B cell (primary cell): ENCODE measurements at regions not wholly inside any gene's neighbourhood (a gene's known extent, or its start where the extent isn't known, plus 50 kb on each side); places are given as distances from the start of the nearest gene placed in this dataset.

Experiments
- ATAC-seq: fragments of 200-7000 bp; cut with Tn5 transposase; one replicate; pipeline ENCODE4 v1.10.0; 2021; ENCODE audit warnings: low read depth, mild to moderate bottlenecking, moderate number of reproducible peaks, moderate library complexity
- CTCF ChIA-PET: fragments of 350-600 bp; sonication (Branson Sonifier 250); formaldehyde crosslinking; loops from one replicate; lab custom pipeline; 2021; ENCODE audit warnings: antibody characterized with exemption, inconsistent platforms; lab: Charles Lee
- POLR2A ChIA-PET: fragments of 350-600 bp; sonication (Branson Sonifier 250); formaldehyde crosslinking; loops from one replicate; lab custom pipeline; 2021; ENCODE audit warnings: antibody characterized with exemption; lab: Charles Lee
- DNase-seq: peaks from one replicate; pipeline ENCODE4 v3.0.0; 2013
- H2AFZ ChIP-seq: 2 replicates; pipeline ENCODE4 v1.6.1; 2012; ENCODE audit warnings: mild to moderate bottlenecking, low read depth, low read length; ENCODE audit not compliant: insufficient read depth, poor library complexity, severe bottlenecking
- H3K27ac ChIP-seq, 2 donors: 1 replicate in 1 of 2; 2 replicates in 1 of 2; pipeline ENCODE4 v1.5.1; 2012 to 2013; ENCODE audit warnings: low read length in 2 of 2, mild to moderate bottlenecking in 2 of 2, moderate library complexity in 1 of 2
- H3K27me3 ChIP-seq, 4 experiments: fragments of 200-600 bp in 1 of 4; sonication (generic) in 1 of 4; replicated peaks in 1 of 4; 1 replicate in 2 of 4; 2 replicates in 2 of 4; pipeline versions ENCODE4 v1.6.1 to v1.7.0; 2013 to 2016; ENCODE audit warnings: low read length in 3 of 4, mild to moderate bottlenecking in 2 of 4, mixed read lengths in 1 of 4, moderate library complexity in 1 of 4; ENCODE audit not compliant: insufficient read depth in 4 of 4, control insufficient read depth in 3 of 4; ENCODE audit errors: control extremely low read depth in 1 of 4
- H3K36me3 ChIP-seq, 2 experiments: replicated peaks in 1 of 2; 1 replicate in 1 of 2; 2 replicates in 1 of 2; pipeline versions ENCODE4 v1.6.1 to v1.7.1; 2013; ENCODE audit warnings: low read length in 1 of 2; ENCODE audit not compliant: insufficient read depth in 2 of 2, control insufficient read depth in 1 of 2; ENCODE audit errors: control extremely low read depth in 1 of 2, extremely low read depth in 1 of 2
- H3K4me1 ChIP-seq, 2 donors: fragments of 200-600 bp in 1 of 2; sonication (generic) in 1 of 2; 1 replicate in 1 of 2; 2 replicates in 1 of 2; pipeline versions ENCODE4 v1.5.1 to v1.6.1; 2013 to 2017; ENCODE audit warnings: low read length in 2 of 2; ENCODE audit not compliant: control insufficient read depth in 2 of 2, insufficient read depth in 2 of 2
- H3K4me2 ChIP-seq: replicated peaks from 2 replicates; pipeline ENCODE3; 2012; ENCODE audit warnings: mild to moderate bottlenecking, low read depth, low read length; ENCODE audit not compliant: poor library complexity, severe bottlenecking
- H3K4me3 ChIP-seq, 5 experiments: fragments of 200-600 bp in 1 of 5; sonication (generic) in 1 of 5; 1 replicate in 3 of 5; 2 replicates in 2 of 5; pipeline versions ENCODE4 v1.5.1 to v1.7.0; 2011 to 2016; ENCODE audit warnings: low read length in 4 of 5, mild to moderate bottlenecking in 4 of 5, low read depth in 2 of 5, control low read depth in 1 of 5, moderate library complexity in 1 of 5; ENCODE audit not compliant: insufficient read depth in 1 of 5; ENCODE audit errors: control extremely low read depth in 1 of 5, extremely low read depth in 1 of 5
- H3K79me2 ChIP-seq: fragments of 200-600 bp; sonication (generic); one replicate; pipeline ENCODE4 v1.6.0; 2016; ENCODE audit warnings: low read length; ENCODE audit not compliant: control insufficient read depth, insufficient read depth
- H3K9ac ChIP-seq: fragments of 200-600 bp; sonication (generic); 2 replicates; pipeline ENCODE4 v1.6.1; 2017; ENCODE audit warnings: mild to moderate bottlenecking, low read length, moderate library complexity
- H3K9me3 ChIP-seq, 3 donors: one replicate each; pipeline versions ENCODE4 v1.6.1 to v1.7.1; 2013; ENCODE audit warnings: low read length in 2 of 3; ENCODE audit not compliant: control insufficient read depth in 2 of 3, insufficient read depth in 1 of 3; ENCODE audit errors: control extremely low read depth in 1 of 3
- H4K20me1 ChIP-seq: 2 replicates; pipeline ENCODE4 v1.6.0; 2012; ENCODE audit warnings: mild to moderate bottlenecking, low read length; ENCODE audit not compliant: insufficient read depth, control insufficient read depth, poor library complexity, severe bottlenecking
- H3K27ac Mint-ChIP-seq: one replicate; pipeline ENCODE4 v1.8.0; 2021; ENCODE audit warnings: mixed read lengths
- H3K27me3 Mint-ChIP-seq: one replicate; pipeline ENCODE4 v1.8.0; 2021; ENCODE audit warnings: mixed read lengths
- H3K4me1 Mint-ChIP-seq: one replicate; pipeline ENCODE4 v1.8.0; 2021; ENCODE audit warnings: mixed read lengths
- H3K4me3 Mint-ChIP-seq: one replicate; pipeline ENCODE4 v1.8.0; 2021; ENCODE audit warnings: mixed read lengths
- H3K9me3 Mint-ChIP-seq: one replicate; pipeline ENCODE4 v1.8.0; 2022; ENCODE audit warnings: mixed read lengths; ENCODE audit not compliant: insufficient read depth
- EZH2 ChIP-seq: IDR thresholded peaks from 2 replicates; pipeline ENCODE4 v1.6.1; 2012; ENCODE audit warnings: borderline replicate concordance, low read depth, mild to moderate bottlenecking, moderate library complexity, low read length; ENCODE audit not compliant: insufficient read depth, poor library complexity, severe bottlenecking
- WGBS: methylation state at CpG from one replicate; pipeline ENCODE4 v1.1.5; 2013; ENCODE audit warnings: missing lambda C conversion rate; ENCODE audit not compliant: insufficient coverage; 5-methylcytosine and 5-hydroxymethylcytosine counted together
- intact Hi-C: fragments of 100-400 bp; cut with micrococcal nuclease; formaldehyde crosslinking; loops from one replicate; pipeline ENCODE4 v1.10.0; 2022
- TF ChIP-seq, protein P1 (sequence below): fragments of 200-600 bp; IDR thresholded peaks from one replicate; pipeline ENCODE4 v1.8.0; 2022; ENCODE audit warnings: antibody characterized with exemption, mild to moderate bottlenecking

DNA sequence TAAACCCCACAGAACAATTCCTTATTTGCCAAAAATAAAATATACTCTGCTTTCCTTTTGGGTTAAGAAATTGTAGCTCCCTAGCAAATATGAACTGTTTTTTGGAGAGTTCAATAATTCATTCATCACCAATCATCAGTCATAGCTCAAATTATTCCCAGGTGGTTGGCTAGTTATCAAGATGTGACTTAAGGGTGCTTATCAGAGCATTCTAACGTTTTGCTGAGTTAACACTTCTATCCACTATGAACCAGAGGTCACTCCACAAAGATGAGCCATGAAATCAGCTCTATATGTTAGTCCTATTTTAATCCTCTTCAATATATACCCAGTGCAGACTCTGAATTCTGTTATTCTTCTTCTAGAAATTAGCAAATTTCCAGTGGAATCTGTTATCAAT lies 379.1 kb downstream of the TENT5A start:
- WGBS: no CpG with 5 or more reads among the region's 1 CpG
- Histone ChIP-seq H3K4me1 (no peaks in the 10 kb centered on the region), H3K79me2 (no peaks in the 10 kb centered on the region), H3K9ac (no peak overlapping the region), H3K9me3 (no peaks in the 10 kb centered on the region), H3K27ac (no peak overlapping the region), H2AFZ (no peak overlapping the region), H3K27me3 (no peaks in the 10 kb centered on the region), H3K36me3 (no peaks in the 10 kb centered on the region), H4K20me1 (no peaks in the 10 kb centered on the region), H3K4me2 (no peak overlapping the region), H3K4me3 (no peak overlapping the region)
- ATAC-seq (no peak), DNase-seq (no peak)
- H3K27ac Mint-ChIP-seq: no peak overlapping the region
- H3K4me1 Mint-ChIP-seq: no peaks in the 10 kb centered on the region
- TF ChIP-seq, protein P1, sequence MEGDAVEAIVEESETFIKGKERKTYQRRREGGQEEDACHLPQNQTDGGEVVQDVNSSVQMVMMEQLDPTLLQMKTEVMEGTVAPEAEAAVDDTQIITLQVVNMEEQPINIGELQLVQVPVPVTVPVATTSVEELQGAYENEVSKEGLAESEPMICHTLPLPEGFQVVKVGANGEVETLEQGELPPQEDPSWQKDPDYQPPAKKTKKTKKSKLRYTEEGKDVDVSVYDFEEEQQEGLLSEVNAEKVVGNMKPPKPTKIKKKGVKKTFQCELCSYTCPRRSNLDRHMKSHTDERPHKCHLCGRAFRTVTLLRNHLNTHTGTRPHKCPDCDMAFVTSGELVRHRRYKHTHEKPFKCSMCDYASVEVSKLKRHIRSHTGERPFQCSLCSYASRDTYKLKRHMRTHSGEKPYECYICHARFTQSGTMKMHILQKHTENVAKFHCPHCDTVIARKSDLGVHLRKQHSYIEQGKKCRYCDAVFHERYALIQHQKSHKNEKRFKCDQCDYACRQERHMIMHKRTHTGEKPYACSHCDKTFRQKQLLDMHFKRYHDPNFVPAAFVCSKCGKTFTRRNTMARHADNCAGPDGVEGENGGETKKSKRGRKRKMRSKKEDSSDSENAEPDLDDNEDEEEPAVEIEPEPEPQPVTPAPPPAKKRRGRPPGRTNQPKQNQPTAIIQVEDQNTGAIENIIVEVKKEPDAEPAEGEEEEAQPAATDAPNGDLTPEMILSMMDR: no peak
- no peak for TF ChIP-seq EZH2
- POLR2A ChIA-PET: no interaction called here
- CTCF ChIA-PET: no interaction called here
- intact Hi-C loops: no loop called here
- no peak overlapping the region for H3K4me3 Mint-ChIP-seq
- H3K9me3 Mint-ChIP-seq: peaks cover 2% of the 10 kb centered on the region
- H3K27me3 Mint-ChIP-seq: no peaks in the 10 kb centered on the region

DNA sequence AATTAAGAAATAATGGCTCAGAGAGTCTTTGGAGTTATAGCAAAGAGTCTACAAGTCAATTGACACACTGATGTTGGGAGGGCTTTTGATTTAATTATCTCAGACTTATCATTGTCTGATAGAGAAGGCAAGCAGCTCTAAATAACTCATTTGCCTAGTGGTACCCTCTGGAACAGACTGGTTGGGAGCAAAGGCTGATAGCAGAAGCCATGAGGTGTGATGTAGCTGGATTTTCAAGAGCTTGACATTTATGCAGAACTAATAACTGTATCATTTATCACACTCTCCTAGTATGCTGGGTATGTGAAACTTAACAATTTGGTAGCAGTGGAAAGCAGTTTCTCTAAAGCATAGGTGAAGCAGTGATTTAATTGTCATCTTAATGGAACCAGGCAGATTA lies 380.6 kb downstream of the TENT5A start:
- Histone ChIP-seq H3K4me2 (no peak overlapping the region), H3K79me2 (no peaks in the 10 kb centered on the region), H3K36me3 (no peaks in the 10 kb centered on the region), H4K20me1 (no peaks in the 10 kb centered on the region), H3K27ac (no peak overlapping the region), H3K9me3 (no peaks in the 10 kb centered on the region), H3K9ac (no peak overlapping the region), H3K4me1 (no peaks in the 10 kb centered on the region), H3K27me3 (no peaks in the 10 kb centered on the region), H3K4me3 (no peak overlapping the region), H2AFZ (no peak overlapping the region)
- TF ChIP-seq, protein P1: no peak
- TF ChIP-seq EZH2: no peak
- Mint-ChIP-seq H3K27me3 (no peaks in the 10 kb centered on the region), H3K27ac (no peak overlapping the region), H3K4me3 (no peak overlapping the region), H3K4me1 (no peaks in the 10 kb centered on the region), H3K9me3 (peaks cover 2% of the 10 kb centered on the region)
- CTCF ChIA-PET: no interaction called here
- DNase-seq (no peak), ATAC-seq (no peak)
- POLR2A ChIA-PET: no interaction called here
- intact Hi-C loops: no loop called here
